ENCODE measurements at regions not wholly inside any gene's neighbourhood (a gene's known extent, or its start where the extent isn't known, plus 50 kb on each side); places are given as distances from the start of the nearest gene placed in this dataset.

- no peak overlapping the region for H2AK9ac ChIP-seq (replicated peaks; ENCODE audit: low read depth, low read length, poor library complexity)
- no peaks in the 10 kb centered on the region for H3K4me1 ChIP-seq (ENCODE audit: control insufficient read depth, insufficient read depth, low read length)
- ChIA-PET POLR2A (ENCODE audit: unreplicated experiment) (no interaction called here), CTCF (no interaction called here)
- no peaks in the 10 kb centered on the region for H3K79me1 ChIP-seq (ENCODE audit: low read depth in 1 of 2, low read length in 2 of 2)
- no peak overlapping the region for H2BK15ac ChIP-seq (ENCODE audit: low read depth, low read length)
- no peak overlapping the region for H3K4me3 ChIP-seq (ENCODE audit: insufficient read depth, low read depth, low read length)
- H3K14ac ChIP-seq (replicated peaks; ENCODE audit: low read depth, low read length) = no peak overlapping the region
- H3K27me3 ChIP-seq (ENCODE audit: control insufficient read depth, insufficient read depth, low read length) = no peaks in the 10 kb centered on the region
- TF ChIP-seq POLR2A (IDR thresholded peaks at IDR 0.05; ENCODE audit: low read depth, low read length) (no peak), MAFK (IDR thresholded peaks at IDR 0.05; ENCODE audit: low read depth, low read length) (no peak), BHLHE40 (IDR thresholded peaks at IDR 0.05; ENCODE audit: low read depth, low read length) (no peak), SMC3 (IDR thresholded peaks at IDR 0.05; ENCODE audit: low read depth, low read length) (no peak), CTCF (conservative IDR thresholded peaks at IDR 0.05; ENCODE audit: low read depth, low read length) (no peak), CEBPB (IDR thresholded peaks at IDR 0.05; ENCODE audit: low read depth, low read length) (no peak), ELK1 (IDR thresholded peaks at IDR 0.05; ENCODE audit: borderline replicate concordance, low read depth, low read length) (no peak), MAZ (IDR thresholded peaks at IDR 0.05; ENCODE audit: borderline replicate concordance, low read depth, low read length) (no peak), RAD21 (IDR thresholded peaks at IDR 0.05; ENCODE audit: low read length) (no peak), MXI1 (IDR thresholded peaks at IDR 0.05; ENCODE audit: borderline replicate concordance, low read depth, low read length) (no peak), CHD1 (IDR thresholded peaks at IDR 0.05; ENCODE audit: low read depth, low read length) (no peak), RCOR1 (IDR thresholded peaks at IDR 0.05; ENCODE audit: insufficient replicate concordance, low read length) (no peak), RFX5 (IDR thresholded peaks at IDR 0.05; ENCODE audit: low read depth, low read length) (no peak), FOS (IDR thresholded peaks at IDR 0.05; ENCODE audit: low read depth, low read length) (no peak), NFE2L2 (IDR thresholded peaks at IDR 0.05; ENCODE audit: low read depth, low read length) (no peak), USF2 (IDR thresholded peaks at IDR 0.05; ENCODE audit: low read depth, low read length) (no peak)
- H3K4me2 ChIP-seq (ENCODE audit: low read depth, low read length) = no peak overlapping the region
- no peak overlapping the region for H2BK120ac ChIP-seq (ENCODE audit: low read depth, low read length)
- dilution Hi-C loops (cut with HindIII; ENCODE audit: low sequenced_read_pairs, unreplicated experiment) = no loop called here
- DNase-seq (no peak), ATAC-seq (ENCODE audit: low read depth) (no peak)
- H4K5ac ChIP-seq (ENCODE audit: low read depth, low read length) = no peak overlapping the region
- no peak overlapping the region for H2BK20ac ChIP-seq (ENCODE audit: low read depth, low read length)
- no peak overlapping the region for H2AK5ac ChIP-seq (ENCODE audit: low read depth, low read length)
- WGBS, 2 experiments (ENCODE audit: extremely low coverage in 2 of 2, insufficient read length in 1 of 2) = no CpG with 5 or more reads among the region's 2 CpGs
- no peak overlapping the region for H3K23ac ChIP-seq (ENCODE audit: low read depth, low read length)
- no peak overlapping the region for H3K9ac ChIP-seq (ENCODE audit: low read depth, low read length)
- no peak overlapping the region for H4K91ac ChIP-seq (ENCODE audit: insufficient read depth, low read depth, low read length)
- in situ Hi-C loops (cut with MboI; ENCODE audit: low sequenced_read_pairs) = no loop called here
- H3K9me1 ChIP-seq (ENCODE audit: insufficient read depth, low read length) = no peaks in the 10 kb centered on the region
- H2BK5ac ChIP-seq (ENCODE audit: low read depth, low read length, poor library complexity, severe bottlenecking) = no peak overlapping the region
- no peak overlapping the region for H3K56ac ChIP-seq (ENCODE audit: extremely low read depth, insufficient read depth, low read length)
- H3K4ac ChIP-seq (ENCODE audit: low read depth, low read length) = no peak overlapping the region
- no peaks in the 10 kb centered on the region for H4K20me1 ChIP-seq (ENCODE audit: insufficient read depth, low read length)
- H3K36me3 ChIP-seq (ENCODE audit: control insufficient read depth, insufficient read depth, low read length) = no peaks in the 10 kb centered on the region
- no peak overlapping the region for H3K27ac ChIP-seq (ENCODE audit: insufficient read depth, low read length)
- no peak overlapping the region for H2AFZ ChIP-seq (replicated peaks; ENCODE audit: low read length, poor library complexity)
- H3K9me3 ChIP-seq (ENCODE audit: control insufficient read depth, insufficient read depth, low read length) = peaks cover 4% of the 10 kb centered on the region
- H3K18ac ChIP-seq (ENCODE audit: low read depth, low read length) = no peak overlapping the region
- no peak overlapping the region for H4K8ac ChIP-seq (ENCODE audit: low read depth in 2 of 2, low read length in 2 of 2)
- no TSS peak for BruUV-seq (replicated peaks)
- intact Hi-C loops (cut with micrococcal nuclease) = no loop called here
These were observed 120.2 kb downstream of the KIF2B start for GRCh38 chr17:53942898-53943297.

Measured in IMR-90 (cell line).